ENCODE measurements at regions not wholly inside any gene's neighbourhood (a gene's known extent, or its start where the extent isn't known, plus 50 kb on each side); places are given as distances from the start of the nearest gene placed in this dataset.
"Not testable (repeated sequence)": the region's sequence is repeated elsewhere in the genome, so short reads cannot be mapped to it uniquely, and the experiment has no call there.

DNA sequence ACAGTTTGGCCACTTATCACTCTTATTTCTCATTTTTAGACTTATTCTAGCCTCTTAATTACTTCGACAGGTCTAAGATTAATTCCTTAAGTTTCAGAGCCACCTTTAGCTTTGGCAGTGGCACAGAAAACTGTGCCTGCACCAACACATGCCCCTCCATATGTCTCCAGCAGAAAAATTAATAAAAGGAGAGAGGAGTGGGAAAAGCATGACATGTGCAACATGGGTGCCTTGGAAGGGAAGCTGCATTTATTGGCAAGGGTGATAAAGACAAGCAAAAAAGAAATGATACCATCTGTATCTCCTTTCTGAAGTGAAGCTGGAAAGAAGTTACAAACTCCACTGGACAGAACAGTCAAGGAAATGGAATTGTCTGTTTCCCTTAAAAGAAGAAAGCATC lies 121.7 kb upstream of the CFAP20DC start:
- no peak for DNase-seq

DNA sequence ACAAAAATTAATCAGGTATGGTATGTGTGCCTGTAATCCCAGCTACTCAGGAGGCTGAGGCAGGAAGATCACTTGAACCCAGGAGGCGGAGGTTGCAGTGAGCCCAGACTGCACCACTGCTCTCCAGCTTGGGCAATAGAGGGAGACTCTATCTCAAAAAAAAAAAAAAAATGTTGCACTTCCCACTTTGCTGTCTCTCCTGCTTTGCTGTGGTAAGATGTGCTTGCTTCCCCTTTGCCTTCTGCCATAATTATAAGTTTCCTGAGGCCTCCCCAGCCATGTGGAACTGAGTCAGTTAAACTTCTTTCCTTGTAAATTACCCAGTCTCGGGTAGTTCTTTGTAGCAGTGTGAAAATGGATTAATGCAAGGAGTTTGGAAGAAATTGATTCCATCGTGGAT lies 120.3 kb upstream of the CFAP20DC start:
- DNase-seq, result not testable (repeated sequence)

DNA sequence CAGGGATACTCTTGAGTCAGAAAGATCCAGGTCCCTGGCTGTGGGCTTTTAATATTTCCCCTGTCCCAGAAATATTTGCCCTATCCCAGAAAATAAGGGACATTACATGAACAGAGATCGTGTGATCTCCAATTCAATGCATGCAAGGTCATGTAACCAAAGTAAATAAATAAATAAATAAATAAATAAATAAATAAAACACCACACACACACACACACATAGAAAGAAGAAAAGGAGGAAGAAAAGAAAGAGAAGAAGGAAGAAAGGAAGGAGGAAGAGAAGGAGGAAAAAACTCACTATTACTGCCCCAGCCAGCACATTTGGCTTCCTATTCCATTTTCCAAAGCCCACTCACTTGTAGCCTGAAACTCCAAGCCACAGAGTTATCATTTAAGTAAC lies 117.9 kb upstream of the CFAP20DC start:
- no peak for DNase-seq

DNA sequence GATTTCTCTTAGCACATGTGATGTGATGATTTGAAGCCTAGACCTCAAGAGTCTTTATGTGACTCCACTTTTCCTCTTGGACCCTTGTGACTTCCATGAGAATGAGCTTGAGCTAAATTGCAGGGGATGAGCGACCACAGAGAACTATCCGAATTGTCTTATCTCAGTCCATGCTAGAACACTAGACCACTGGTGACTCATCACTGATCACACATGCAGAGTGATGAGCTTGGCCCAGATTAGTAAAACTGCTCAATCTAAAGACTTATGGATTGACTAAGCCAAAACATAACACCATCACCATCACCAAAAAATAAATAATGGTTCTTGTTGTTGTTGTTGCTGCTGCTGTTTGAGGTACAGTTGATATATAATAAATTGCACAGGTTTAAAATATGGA lies 114.1 kb upstream of the CFAP20DC start:
- no peak for DNase-seq

DNA sequence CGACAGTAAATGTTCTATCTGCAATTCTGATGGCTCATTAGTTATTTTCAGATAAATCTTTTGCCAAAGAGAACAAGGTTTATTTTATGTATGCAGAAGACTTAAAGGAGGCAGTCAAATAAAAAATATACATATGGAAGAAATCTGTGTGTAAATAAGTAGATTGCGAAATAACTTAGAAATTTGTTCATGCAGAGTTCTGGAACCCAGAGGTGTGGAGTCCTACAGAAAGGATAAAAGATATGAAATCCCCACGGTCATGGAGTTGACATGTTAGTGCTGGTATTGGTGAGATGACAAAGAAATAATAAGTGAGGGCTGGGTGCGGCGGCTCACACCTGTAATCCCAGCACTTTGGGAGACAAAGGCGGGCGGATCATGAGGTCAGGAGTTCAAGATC lies 111.2 kb upstream of the CFAP20DC start:
- no peak for DNase-seq

DNA sequence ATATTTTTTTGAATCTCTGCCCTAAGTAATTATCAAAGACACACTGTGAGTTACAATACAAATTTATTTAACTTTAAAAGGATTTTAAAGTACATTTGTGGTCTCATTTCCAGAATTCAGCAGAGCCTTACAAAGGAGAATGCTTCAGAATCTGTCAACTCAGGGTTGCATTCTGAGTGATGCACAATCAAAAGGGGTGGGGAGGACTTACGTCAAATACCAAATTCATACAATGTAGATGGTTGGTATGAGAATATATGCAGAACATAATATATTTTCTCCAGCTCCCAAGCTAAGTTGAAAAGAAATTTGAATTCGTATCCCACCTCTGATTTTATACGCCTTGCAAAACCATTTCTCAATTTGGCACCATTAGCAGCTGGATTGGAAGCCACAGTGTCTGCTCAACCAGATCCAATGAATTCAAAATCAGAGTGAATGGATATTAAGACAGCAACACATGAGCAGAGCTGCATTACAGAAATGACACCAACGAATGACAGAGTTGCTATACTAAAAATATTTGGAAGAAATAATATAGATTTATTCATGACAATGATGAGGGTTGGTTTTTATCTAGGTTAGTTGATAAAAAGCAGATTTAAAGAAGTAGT lies 110.4 kb upstream of the CFAP20DC start:
- no peak for DNase-seq

DNA sequence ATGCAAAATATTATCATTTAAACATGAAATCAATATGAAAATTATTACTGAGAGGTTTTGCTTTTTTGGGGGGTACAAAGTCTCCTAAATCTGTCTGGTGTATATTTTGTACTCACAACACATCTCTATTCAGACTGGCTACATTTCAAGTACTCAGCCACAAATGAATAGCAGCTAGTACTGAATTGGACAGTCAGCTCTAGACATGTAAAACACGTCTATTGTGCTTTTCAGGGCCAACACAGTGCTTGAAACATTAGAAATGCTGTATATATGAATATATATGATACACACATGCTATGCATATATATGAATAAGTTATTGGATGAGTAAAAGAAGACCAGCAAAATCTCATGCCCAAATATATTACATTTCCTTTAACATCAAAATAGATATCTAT lies 103.8 kb upstream of the CFAP20DC start:
- DNase-seq, result peak; percentile 0

DNA sequence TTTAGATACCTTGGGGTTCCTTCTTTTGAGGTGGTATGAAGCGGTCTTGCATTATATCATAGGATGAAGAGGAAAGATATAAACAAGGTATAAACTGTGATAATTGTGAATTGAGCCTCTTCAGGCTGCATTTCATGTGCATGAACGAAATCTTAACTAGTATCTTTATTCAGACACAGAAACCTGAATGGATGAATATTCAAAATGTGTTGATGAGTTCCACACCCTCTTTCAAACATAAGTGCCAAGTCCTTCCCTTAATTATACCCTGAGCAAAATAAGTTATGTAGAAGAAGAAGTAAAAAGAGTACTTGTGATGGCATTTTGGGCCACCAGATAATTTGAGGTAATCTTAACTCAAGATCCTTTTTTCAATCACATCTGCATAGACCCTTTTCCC lies 103.1 kb upstream of the CFAP20DC start:
- no peak for DNase-seq

DNA sequence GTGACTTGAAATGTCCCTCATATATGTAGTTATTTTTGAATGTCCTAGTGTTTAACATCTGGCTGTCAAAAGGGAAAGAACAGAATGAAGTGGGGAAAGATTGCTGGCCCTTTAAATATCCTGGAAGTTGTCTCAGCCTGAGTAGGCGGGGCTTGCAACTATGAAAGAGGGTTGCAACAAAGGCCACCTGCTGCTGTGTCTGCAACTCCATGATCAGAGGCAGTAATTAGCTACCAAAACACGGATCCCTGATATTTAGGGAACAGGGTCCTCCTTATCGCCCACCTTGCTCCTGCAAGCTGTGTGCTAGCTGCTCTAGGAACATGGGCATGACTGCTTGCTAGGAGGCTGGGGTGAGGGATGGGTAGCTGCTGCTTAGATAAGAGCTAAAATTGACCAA lies 100.2 kb upstream of the CFAP20DC start:
- DNase-seq, result no peak

DNA sequence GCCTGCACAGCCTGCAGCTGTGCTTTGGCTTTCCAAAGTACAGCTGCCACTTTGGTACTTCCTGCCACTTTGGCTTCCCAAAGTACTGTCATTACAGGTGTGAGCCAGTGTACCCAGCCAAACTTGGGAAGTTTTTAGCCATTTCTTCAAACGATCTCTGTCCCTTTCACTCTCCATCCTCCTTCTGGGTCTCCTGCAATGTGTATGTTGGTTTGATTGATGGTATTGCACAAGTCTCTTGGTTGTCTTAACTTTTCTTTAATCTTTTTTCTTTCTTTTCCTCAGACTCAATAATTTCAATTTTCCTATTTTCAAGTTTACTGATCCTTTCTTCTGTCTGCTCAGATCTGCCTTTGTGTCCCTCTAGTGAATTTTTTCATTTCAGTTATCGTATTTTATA lies 99.3 kb upstream of the CFAP20DC start:
- DNase-seq, result no peak

DNA sequence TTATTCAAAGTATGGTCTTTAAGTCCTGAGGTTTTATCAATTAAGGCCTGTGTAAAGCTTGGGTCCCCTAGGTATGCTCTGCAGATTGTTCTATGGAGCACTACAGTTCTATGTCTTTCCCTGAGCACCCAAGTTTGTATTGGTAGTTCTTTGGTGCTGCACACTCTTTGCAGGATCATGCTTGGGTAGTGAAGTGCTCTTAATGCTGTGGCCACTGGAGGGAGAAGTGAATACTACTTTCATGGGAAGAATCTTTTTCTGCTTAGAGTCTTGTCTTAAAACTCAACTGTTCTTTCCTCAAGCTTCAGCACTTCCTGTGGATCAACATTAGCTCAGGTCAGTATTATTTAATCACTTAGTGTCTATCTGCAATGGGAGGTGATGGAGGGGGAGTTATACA lies 93.6 kb upstream of the CFAP20DC start:
- DNase-seq, result no peak

DNA sequence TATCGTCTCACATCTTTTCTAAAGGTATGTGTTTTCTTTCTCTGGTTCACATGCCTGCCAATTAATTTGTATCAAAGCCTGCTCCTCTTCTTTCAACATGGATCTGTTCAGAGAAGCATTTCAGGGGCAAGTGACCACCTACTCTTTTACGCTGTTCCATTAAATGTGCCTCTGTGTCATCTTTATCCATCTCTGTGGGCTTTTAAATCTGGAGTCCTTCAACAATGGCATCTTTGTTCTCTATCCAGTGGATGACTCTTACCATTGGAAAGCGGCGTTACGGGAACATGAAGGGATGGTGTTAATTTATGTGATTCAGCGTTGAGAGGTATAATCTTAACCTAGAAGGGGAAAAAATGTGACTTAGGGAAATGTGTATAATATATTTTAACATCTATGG lies 92.7 kb upstream of the CFAP20DC start:
- DNase-seq, result peak; percentile 11

DNA sequence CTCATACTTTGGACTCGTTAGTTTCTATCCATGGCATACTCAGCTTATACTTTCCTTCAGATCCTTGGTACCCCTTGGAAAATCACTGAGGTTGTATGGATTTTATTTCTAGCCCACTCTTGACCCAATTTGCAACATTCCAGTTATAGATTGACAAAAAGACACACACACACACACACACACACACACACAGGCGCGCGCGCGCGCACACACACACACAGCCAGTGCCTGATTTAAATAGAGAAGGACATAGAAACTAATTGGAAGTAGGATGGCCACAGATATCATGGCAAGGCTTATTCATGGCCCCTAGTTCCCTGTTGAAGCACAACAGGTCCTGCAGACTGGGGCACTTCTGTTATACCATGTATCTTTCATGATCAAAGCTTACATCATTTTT lies 89.1 kb upstream of the CFAP20DC start:
- DNase-seq, result no peak

DNA sequence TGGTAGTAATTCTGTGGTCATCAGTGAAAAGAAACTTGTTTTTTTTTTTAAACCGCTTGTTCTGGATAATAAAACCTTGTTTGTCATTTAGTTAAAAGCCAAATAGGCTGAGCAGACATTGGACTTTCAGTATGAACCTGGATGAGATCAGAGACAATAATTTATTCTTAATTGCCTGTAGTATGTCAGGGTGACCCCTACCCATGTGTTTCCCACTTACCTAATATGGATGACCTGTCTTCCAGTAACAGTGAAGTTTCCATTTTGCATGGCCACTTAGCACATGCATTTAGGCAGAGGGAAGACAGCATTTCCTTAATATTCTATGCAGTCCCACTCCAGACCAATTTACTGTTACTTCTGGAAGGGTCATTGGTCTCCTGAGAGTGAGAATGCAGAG lies 87.6 kb upstream of the CFAP20DC start:
- DNase-seq, result no peak

DNA sequence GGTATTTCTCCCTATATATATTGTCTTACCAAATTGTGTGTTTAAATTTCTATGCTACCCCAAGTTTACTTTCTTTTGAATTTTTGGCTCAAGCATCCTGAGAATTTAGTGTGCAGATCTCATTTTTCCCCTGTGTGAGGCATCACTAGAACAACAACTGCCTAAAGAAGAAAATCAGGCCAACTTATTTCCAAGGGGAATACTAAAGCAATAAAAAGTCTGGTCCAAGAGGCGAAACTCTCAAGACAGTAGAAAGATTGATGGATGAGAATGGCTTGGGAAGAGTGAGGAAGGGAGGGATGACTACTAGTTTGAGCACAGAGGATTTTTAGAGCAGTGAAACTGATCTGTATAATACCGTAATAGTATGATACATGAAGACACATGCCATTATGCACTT lies 86.3 kb upstream of the CFAP20DC start:
- no peak for DNase-seq

DNA sequence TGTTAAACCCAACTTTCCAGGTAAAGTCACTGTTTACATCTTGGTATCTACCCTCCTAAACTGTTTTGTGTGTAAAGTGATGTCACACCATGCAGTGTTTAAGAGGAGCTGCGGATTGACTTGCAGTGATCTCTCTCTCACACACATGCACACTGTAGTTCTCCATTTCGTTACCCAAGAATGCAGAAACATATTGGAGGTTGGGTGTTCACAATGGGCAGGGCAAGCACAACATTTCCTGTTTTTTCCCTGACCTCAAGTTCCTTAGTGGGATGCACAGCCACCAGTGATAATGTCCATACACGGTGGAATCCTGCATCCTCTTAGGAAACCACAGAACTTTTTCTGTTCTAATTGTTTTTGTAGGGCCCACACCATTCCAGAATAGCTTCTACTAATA lies 85.3 kb upstream of the CFAP20DC start:
- no peak for DNase-seq

DNA sequence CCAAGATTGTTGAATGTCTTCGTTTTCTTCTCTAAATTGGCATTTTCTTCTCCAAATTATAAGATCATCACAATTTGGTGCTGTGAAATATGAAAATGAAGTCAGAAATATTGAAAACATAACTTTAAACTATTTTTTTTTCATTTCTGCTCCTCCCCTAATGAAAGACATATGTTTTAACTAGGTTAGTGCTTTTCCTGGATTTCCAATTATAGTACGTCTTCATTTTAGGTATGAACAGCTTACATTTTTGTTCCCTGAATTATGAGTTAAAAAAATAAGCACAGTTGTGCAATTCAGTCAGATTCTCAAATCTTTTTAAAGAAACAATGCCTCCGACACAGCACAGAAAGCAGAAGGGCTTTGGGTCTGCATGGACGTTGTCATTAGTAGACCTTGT lies 83.5 kb upstream of the CFAP20DC start:
- no peak for DNase-seq

DNA sequence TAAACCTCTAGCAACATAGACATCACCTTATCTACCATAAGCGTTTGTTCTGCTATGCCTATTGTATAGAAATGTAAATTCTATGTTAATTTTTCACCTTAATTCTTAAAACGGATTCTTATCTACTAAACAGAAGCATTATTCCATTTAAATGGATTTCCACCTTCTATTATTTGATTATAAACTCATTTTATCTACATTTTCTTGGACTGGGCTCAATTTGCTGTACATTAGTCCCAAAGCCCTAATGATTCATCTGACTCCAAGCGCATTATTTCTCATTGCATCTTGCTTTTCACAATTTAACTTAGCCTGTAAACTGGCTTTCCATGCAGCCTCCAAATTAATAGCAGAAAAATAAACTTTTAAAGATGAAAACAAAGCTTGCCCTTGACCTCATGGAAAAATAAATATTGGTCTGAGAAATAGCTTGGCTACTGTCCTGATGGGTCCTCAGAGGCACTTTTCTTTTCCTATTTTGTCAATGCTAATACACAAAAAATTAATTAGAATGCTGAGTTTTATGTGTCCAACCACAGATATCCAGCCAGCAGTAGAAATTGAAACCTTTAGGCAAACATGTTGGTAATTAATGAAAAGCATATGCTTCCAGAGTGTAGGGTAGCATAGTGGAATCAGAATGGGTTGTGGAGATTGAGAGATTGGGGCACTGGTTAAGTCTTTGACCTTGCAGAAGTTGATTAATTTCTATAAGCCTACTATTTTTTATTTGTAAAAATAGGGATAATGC lies 81.4 kb upstream of the CFAP20DC start:
- no peak for DNase-seq

DNA sequence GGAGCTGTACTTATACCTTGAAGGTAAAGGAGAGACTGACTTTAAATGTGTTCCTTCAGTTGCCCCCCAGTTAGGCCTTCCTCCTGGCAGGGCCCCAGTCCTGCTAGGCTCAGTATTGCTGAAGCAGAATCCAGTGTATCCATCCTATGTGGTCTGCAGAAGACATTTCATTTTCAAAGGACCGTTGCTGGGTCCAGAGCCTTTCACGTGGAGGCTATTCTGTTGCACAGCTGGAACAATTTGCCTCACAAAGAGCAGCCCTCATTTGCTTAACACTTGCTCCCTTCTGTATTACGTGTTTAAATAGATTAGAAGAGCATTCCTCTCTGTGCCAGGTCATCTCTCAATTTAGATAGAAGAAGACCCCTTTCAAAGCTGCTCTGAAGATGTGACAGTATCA lies 78.9 kb upstream of the CFAP20DC start:
- no peak for DNase-seq

DNA sequence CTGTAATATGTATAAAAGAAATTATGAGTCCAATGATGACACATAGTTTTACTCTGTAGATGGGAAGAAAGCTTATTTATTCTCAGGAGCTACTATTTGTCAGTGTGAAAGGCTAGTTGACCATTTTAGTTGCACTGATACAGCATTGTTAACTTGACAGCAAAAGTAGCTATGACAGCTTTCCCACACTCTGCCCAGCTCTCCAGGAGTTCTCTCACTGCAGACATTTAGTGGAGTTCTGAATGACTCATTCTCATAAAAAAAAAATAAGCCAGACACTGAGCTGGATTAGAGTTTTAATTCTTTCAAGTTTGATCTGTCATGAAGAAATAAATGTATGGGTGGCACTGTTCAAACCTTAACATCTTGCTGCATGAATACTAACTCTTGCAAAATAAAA lies 77.2 kb upstream of the CFAP20DC start:
- no peak for DNase-seq

DNA sequence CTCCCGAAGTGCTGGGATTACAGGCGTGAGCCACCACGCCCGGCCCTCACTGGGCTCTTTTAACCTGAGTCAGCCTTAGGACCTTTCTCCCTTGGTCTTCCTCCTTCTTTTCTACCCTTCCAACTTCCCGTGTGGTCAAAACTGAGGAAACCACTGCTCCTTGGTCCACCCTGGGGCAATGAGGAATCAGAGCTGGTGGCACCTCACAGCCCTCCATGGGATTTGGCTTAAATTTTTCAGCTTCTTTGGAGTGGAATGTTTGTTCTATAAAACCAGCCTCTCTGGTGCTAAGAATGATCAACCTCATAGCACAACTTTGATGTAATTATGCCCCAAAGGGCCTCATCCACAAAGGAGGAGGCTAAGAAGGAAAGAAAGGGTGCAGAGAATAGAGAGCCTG lies 76.6 kb upstream of the CFAP20DC start:
- no peak for DNase-seq

DNA sequence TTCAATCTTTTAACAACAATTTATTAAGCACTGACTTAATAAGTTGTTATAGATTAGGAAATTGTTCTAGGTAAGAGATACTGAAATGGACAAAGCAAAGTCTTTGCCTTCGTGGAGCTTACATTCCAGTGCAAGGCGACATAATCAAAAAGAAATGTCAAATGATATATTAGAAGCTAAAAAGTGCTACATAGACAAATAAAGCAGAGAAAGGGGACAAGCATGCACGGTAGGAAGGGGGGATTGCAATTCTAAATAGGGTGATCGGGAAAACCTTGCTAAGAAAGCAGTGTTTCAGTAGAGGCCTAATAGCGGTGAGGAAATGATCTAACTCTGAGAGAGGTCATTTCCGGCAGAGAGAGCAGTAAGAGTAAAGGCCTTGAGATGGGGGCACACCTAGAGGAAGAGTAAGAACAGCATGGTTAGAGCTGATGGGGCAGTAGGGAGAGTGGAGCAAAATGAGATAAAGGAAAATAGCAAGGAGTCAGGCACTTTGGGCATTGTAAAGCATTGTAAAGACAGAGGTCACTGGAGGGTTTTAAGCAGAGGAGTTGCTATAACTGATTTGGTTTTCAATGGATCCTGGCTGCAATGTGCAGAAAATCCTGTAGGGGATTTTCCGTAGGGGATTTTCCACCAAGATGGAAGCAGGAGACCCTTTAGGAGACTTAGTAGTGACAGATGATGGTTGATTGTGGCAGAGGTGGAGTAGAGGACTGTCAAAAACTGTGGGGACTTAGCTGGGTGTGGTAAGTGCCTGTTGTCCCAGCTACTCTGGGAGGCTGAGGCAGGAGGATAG lies 71.7 kb upstream of the CFAP20DC start:
- DNase-seq, result no peak

DNA sequence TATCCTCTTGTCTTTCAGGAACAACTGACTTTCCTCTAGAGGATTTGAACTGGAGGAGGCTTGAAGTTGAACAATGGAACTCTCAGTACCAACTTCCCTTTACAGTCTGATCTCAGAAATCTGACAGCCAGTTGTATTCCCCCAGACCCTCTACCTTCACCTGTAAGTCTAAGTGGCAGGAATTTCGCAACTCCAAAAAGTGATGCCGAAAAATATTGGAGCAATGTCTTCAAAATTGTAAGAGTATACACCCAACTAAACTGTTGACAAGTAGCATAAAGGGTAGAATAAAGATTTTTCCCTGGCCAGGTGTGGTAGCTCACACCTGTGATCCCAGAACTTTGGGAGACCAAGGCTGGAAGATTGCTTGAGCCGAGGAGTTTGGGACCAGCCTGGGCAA lies 69.1 kb upstream of the CFAP20DC start:
- DNase-seq, result no peak

DNA sequence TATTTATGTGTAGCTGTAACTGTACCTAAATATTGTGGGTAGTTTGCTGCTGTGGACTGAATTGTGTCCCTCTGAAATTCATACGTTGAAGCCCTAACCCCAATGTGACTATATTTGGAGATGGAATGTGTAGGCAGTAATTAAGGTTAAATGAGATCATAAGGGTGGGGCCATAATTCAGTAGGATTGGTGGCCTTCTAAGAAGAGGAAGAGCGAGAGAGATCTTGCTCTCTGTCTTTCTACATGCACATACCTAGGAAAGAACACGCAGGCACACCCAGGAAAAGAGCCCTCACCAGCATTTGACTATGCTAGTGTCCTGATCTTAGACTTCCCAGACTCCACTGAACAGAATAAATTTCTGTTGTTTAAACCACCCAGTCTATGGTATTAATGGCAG lies 67.6 kb upstream of the CFAP20DC start:
- no peak for DNase-seq

DNA sequence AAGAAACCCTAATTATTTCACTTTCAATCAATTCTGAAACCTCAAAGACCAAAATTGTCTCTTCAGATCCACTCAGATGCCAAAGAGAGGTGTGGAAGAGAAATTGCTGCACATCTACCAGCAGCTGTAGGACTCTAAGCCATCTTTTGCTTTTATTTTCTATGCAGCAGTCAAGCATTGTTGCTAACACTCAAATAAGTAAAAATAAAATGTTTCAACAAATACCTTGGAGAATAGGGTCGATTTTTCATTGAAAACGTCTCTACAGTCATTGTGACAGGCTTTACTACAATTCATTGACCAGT lies 66.4 kb upstream of the CFAP20DC start:
- no peak for DNase-seq
